ENCODE measurements at regions not wholly inside any gene's neighbourhood (a gene's known extent, or its start where the extent isn't known, plus 50 kb on each side); places are given as distances from the start of the nearest gene placed in this dataset.
A peak's percentile ranks its signal among the peaks of the same experiment; 100 is the strongest.

- Mint-ChIP-seq H3K4me1 (peaks cover 7% of the 10 kb centered on the region), H3K36me3 (ENCODE audit: low read depth) (no peaks in the 10 kb centered on the region), H3K4me3 (no peak overlapping the region), H3K27me3 (ENCODE audit: low read depth) (peaks cover 18% of the 10 kb centered on the region), H3K27ac (no peak overlapping the region), H3K9me3 (no peaks in the 10 kb centered on the region)
- TF ChIP-seq, protein P1, sequence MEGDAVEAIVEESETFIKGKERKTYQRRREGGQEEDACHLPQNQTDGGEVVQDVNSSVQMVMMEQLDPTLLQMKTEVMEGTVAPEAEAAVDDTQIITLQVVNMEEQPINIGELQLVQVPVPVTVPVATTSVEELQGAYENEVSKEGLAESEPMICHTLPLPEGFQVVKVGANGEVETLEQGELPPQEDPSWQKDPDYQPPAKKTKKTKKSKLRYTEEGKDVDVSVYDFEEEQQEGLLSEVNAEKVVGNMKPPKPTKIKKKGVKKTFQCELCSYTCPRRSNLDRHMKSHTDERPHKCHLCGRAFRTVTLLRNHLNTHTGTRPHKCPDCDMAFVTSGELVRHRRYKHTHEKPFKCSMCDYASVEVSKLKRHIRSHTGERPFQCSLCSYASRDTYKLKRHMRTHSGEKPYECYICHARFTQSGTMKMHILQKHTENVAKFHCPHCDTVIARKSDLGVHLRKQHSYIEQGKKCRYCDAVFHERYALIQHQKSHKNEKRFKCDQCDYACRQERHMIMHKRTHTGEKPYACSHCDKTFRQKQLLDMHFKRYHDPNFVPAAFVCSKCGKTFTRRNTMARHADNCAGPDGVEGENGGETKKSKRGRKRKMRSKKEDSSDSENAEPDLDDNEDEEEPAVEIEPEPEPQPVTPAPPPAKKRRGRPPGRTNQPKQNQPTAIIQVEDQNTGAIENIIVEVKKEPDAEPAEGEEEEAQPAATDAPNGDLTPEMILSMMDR (IDR thresholded peaks at IDR 0.05; ENCODE audit: unreplicated experiment in 3 of 3): no peak
Observed at GRCh38 chr11:112467721-112468120, 207.1 kb upstream of the PLET1 start.

- Mint-ChIP-seq H3K27ac (no peak overlapping the region), H3K27me3 (ENCODE audit: low read depth) (peaks cover 23% of the 10 kb centered on the region), H3K9me3 (no peaks in the 10 kb centered on the region), H3K4me1 (peaks cover 7% of the 10 kb centered on the region), H3K36me3 (ENCODE audit: low read depth) (no peaks in the 10 kb centered on the region), H3K4me3 (no peak overlapping the region)
- TF ChIP-seq, protein P1 (IDR thresholded peaks at IDR 0.05; ENCODE audit: unreplicated experiment in 3 of 3): no peak
Observed at GRCh38 chr11:112469376-112469775, 208.7 kb upstream of the PLET1 start.

- Mint-ChIP-seq H3K27ac (peak overlapping the region in 1 of 3 experiments; percentile 31), H3K4me1 (peaks cover 4% of the 10 kb centered on the region), H3K9me3 (no peaks in the 10 kb centered on the region), H3K4me3 (no peak overlapping the region), H3K27me3 (ENCODE audit: low read depth) (peaks cover 28% of the 10 kb centered on the region), H3K36me3 (ENCODE audit: low read depth) (no peaks in the 10 kb centered on the region)
- TF ChIP-seq, protein P1 (IDR thresholded peaks at IDR 0.05; ENCODE audit: unreplicated experiment in 3 of 3): no peak
Observed at GRCh38 chr11:112470355-112470754, 209.7 kb upstream of the PLET1 start.

- TF ChIP-seq, protein P1 (IDR thresholded peaks at IDR 0.05; ENCODE audit: unreplicated experiment in 3 of 3): no peak
- Mint-ChIP-seq H3K27me3 (ENCODE audit: low read depth) (peaks cover 33% of the 10 kb centered on the region), H3K36me3 (ENCODE audit: low read depth) (no peaks in the 10 kb centered on the region), H3K4me1 (no peaks in the 10 kb centered on the region), H3K9me3 (no peaks in the 10 kb centered on the region), H3K27ac (no peak overlapping the region), H3K4me3 (no peak overlapping the region)
Observed at GRCh38 chr11:112471731-112472130, 211.1 kb upstream of the PLET1 start.

GRCh38 chr11:112477152-112477551 lies 216.5 kb upstream of the PLET1 start:
- Mint-ChIP-seq H3K27ac (no peak overlapping the region), H3K36me3 (ENCODE audit: low read depth) (no peaks in the 10 kb centered on the region), H3K27me3 (ENCODE audit: low read depth) (peaks cover 26% of the 10 kb centered on the region), H3K9me3 (no peaks in the 10 kb centered on the region), H3K4me1 (no peaks in the 10 kb centered on the region), H3K4me3 (no peak overlapping the region)
- TF ChIP-seq, protein P1 (IDR thresholded peaks at IDR 0.05; ENCODE audit: unreplicated experiment in 3 of 3): no peak

DNA sequence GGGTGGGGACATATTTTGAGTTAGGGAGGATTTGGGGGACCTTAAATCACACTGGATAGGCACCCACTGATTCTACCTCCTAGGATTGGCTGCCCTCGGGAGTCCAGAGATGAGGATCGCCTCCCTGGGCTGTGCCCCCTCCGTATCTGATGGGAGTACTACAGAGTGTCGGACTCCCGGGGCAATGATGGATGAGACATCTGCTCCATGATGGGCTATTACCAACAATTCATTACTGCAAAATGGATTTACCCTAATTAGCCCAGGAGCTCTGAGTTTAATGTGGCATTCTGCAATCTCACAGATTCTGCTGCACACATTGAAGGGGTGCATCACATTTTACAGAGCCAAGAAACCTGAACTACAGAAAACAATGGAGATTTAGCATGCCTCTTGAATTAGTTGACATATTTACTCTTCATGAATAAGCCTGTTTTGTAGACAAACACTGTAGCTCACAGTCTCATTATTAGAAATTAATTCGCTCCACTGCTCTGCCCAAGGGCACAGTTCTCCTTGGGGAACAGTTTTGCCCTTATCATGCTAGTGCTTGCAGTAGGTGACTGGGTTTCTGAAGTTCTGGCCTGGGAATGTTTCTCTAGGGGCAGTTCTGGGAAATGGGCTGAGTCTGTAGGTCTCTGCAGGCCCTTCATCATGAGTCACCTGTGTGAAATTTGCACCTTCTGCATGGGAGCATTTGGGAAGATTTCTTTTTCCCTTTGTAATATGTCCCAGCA lies 217.1 kb upstream of the PLET1 start:
- H3K4me3 Mint-ChIP-seq: no peak overlapping the region
- H3K9me3 Mint-ChIP-seq: peaks cover 3% of the 10 kb centered on the region
- H3K4me1 Mint-ChIP-seq: no peaks in the 10 kb centered on the region
- H3K27me3 Mint-ChIP-seq (ENCODE audit: low read depth): peaks cover 31% of the 10 kb centered on the region
- TF ChIP-seq, protein P1 (IDR thresholded peaks at IDR 0.05; ENCODE audit: unreplicated experiment in 3 of 3): no peak
- H3K27ac Mint-ChIP-seq: no peak overlapping the region
- no peaks in the 10 kb centered on the region for H3K36me3 Mint-ChIP-seq (ENCODE audit: low read depth)
